ENCODE measurements at regions not wholly inside any gene's neighbourhood (a gene's known extent, or its start where the extent isn't known, plus 50 kb on each side); places are given as distances from the start of the nearest gene placed in this dataset.

GRCh38 chr1:108045460-108045859, 80.5 kb upstream of the VAV3 start:
- TF ChIP-seq POLR2AphosphoS5 (IDR thresholded peaks at IDR 0.05) (no peak), POLR2A (IDR thresholded peaks at IDR 0.05) (no peak), CTCF (IDR thresholded peaks at IDR 0.05) (no peak)
